Naive thymus-derived CD4-positive, alpha-beta T cell (primary cell): ENCODE measurements at regions not wholly inside any gene's neighbourhood (a gene's known extent, or its start where the extent isn't known, plus 50 kb on each side); places are given as distances from the start of the nearest gene placed in this dataset.

Source experiments
- ATAC-seq: fragments of 150-1000 bp; cut with Tn5 transposase; 2 replicates; pipeline ENCODE4 v1.10.0; 2021; ENCODE audit warnings: mild to moderate bottlenecking, moderate library complexity
- CTCF ChIA-PET: fragments of 350-600 bp; sonication (Branson Sonifier 250); formaldehyde crosslinking; loops from one replicate; lab custom pipeline; 2021; ENCODE audit warnings: antibody characterized with exemption; lab: Charles Lee
- POLR2A ChIA-PET: fragments of 350-600 bp; sonication (Branson Sonifier 250); formaldehyde crosslinking; loops from one replicate; lab custom pipeline; 2021; ENCODE audit warnings: antibody characterized with exemption, inconsistent platforms; lab: Charles Lee
- DNase-seq, 9 donors: peaks; one replicate each; pipeline versions ENCODE4 v3.0.0 to v3.0.0-alpha.2; 2020 to 2022; ENCODE audit warnings: mixed read lengths in 1 of 9
- H3K27ac ChIP-seq: one replicate; pipeline ENCODE4 v1.7.0; 2013; ENCODE audit warnings: mild to moderate bottlenecking, low read depth, low read length, moderate library complexity
- H3K27me3 ChIP-seq, 2 donors: one replicate each; pipeline ENCODE4 v1.7.0; 2013; ENCODE audit warnings: low read length in 2 of 2, mild to moderate bottlenecking in 2 of 2, moderate library complexity in 2 of 2; ENCODE audit not compliant: control insufficient read depth in 2 of 2, insufficient read depth in 2 of 2
- H3K36me3 ChIP-seq, 3 experiments: 1 replicate in 2 of 3; 2 replicates in 1 of 3; pipeline ENCODE4 v1.7.0; 2013; ENCODE audit warnings: low read length in 3 of 3, mild to moderate bottlenecking in 3 of 3, moderate library complexity in 1 of 3; ENCODE audit not compliant: insufficient read depth in 3 of 3, control insufficient read depth in 2 of 3
- H3K4me1 ChIP-seq, 2 donors: one replicate each; pipeline ENCODE4 v1.7.0; 2013; ENCODE audit warnings: low read length in 2 of 2, mild to moderate bottlenecking in 2 of 2, moderate library complexity in 1 of 2; ENCODE audit not compliant: control insufficient read depth in 2 of 2, insufficient read depth in 2 of 2
- H3K4me3 ChIP-seq: 2 replicates; pipeline ENCODE4 v1.7.0; 2013; ENCODE audit warnings: mild to moderate bottlenecking, low read length
- H3K9me3 ChIP-seq, 3 experiments: 1 replicate in 2 of 3; 2 replicates in 1 of 3; pipeline ENCODE4 v1.7.0; 2013; ENCODE audit warnings: low read length in 3 of 3; ENCODE audit not compliant: control insufficient read depth in 2 of 3
- H3K27ac Mint-ChIP-seq, 9 donors: one replicate each; pipeline ENCODE4 v1.8.0; 2020 to 2022; ENCODE audit warnings: mixed read lengths in 9 of 9, mild to moderate bottlenecking in 8 of 9, moderate library complexity in 5 of 9, inconsistent platforms in 2 of 9
- H3K27me3 Mint-ChIP-seq, 5 donors: one replicate each; pipeline ENCODE4 v1.8.0; 2021 to 2022; ENCODE audit warnings: mixed read lengths in 5 of 5, mild to moderate bottlenecking in 1 of 5
- H3K36me3 Mint-ChIP-seq, 5 donors: one replicate each; pipeline ENCODE4 v1.8.0; 2020 to 2022; ENCODE audit warnings: mixed read lengths in 5 of 5, mild to moderate bottlenecking in 3 of 5, inconsistent platforms in 1 of 5
- H3K4me1 Mint-ChIP-seq, 7 donors: one replicate each; pipeline ENCODE4 v1.8.0; 2020 to 2022; ENCODE audit warnings: mixed read lengths in 7 of 7, mild to moderate bottlenecking in 3 of 7, inconsistent platforms in 1 of 7
- H3K4me3 Mint-ChIP-seq, 10 donors: one replicate each; pipeline ENCODE4 v1.8.0; 2020 to 2022; ENCODE audit warnings: mild to moderate bottlenecking in 10 of 10, mixed read lengths in 10 of 10, moderate library complexity in 6 of 10, inconsistent platforms in 2 of 10
- H3K9me3 Mint-ChIP-seq, 11 donors: one replicate each; pipeline ENCODE4 v1.8.0; 2020 to 2022; ENCODE audit warnings: mixed read lengths in 11 of 11, mild to moderate bottlenecking in 4 of 11, inconsistent platforms in 1 of 11, moderate library complexity in 1 of 11
- intact Hi-C, 2 donors: fragments of 100-400 bp; cut with micrococcal nuclease; formaldehyde crosslinking; loops; one replicate each; pipeline ENCODE4 v1.15.1; 2023

DNA sequence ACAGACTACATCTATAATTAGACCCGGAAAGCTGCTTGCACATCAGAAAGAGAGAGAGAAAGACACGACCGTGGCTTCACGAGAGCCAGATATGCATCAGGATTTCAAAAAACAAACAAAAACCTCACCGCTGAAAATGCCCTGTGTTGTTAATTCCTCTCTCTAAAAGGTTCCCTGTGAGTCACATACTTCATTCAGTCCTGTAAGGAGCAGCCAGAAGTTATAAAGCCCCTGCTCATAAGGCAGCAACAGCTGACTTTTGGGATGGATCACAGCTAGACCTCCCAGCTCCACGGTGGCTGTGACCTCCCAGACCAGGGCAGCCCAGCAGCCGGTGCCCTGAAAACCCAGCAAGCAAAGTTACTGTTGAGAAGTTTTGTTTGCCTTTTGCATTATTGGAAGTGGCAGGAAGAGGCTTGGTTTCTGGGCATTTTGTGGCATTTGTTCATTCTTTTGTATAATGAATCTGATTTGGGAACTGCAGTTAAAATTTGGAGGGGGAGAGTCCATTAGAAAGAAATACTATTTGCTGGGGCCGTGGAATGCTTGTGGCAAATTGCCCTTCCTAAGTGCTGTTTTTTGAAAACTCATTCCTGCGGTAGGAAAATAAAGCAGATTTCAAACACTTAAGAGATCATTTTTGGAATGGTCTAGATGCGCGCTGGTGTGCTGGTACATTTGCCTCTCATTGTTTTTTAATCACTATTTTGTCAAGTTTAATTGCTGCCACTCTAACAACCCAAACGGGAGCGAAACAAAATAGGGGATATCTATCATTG is 520.4 kb downstream of the BCOR start:
- DNase-seq: no peak
- H3K4me3 Mint-ChIP-seq: peak overlapping the region in 1 of 10 donors; percentile 3
- intact Hi-C loops: no loop called here
- POLR2A ChIA-PET: no interaction called here
- Histone ChIP-seq H3K36me3 (no peaks in the 10 kb centered on the region), H3K9me3 (no peaks in the 10 kb centered on the region), H3K27me3 (no peaks in the 10 kb centered on the region), H3K4me3 (no peak overlapping the region), H3K4me1 (no peaks in the 10 kb centered on the region), H3K27ac (no peak overlapping the region)
- CTCF ChIA-PET: no interaction called here
- H3K9me3 Mint-ChIP-seq: no peaks in the 10 kb centered on the region
- H3K4me1 Mint-ChIP-seq: peaks cover 0 to 22% (median 10%) of the 10 kb centered on the region in 7 donors
- ATAC-seq: no peak
- no peaks in the 10 kb centered on the region for H3K27me3 Mint-ChIP-seq
- no peaks in the 10 kb centered on the region for H3K36me3 Mint-ChIP-seq
- H3K27ac Mint-ChIP-seq: no peak overlapping the region

DNA sequence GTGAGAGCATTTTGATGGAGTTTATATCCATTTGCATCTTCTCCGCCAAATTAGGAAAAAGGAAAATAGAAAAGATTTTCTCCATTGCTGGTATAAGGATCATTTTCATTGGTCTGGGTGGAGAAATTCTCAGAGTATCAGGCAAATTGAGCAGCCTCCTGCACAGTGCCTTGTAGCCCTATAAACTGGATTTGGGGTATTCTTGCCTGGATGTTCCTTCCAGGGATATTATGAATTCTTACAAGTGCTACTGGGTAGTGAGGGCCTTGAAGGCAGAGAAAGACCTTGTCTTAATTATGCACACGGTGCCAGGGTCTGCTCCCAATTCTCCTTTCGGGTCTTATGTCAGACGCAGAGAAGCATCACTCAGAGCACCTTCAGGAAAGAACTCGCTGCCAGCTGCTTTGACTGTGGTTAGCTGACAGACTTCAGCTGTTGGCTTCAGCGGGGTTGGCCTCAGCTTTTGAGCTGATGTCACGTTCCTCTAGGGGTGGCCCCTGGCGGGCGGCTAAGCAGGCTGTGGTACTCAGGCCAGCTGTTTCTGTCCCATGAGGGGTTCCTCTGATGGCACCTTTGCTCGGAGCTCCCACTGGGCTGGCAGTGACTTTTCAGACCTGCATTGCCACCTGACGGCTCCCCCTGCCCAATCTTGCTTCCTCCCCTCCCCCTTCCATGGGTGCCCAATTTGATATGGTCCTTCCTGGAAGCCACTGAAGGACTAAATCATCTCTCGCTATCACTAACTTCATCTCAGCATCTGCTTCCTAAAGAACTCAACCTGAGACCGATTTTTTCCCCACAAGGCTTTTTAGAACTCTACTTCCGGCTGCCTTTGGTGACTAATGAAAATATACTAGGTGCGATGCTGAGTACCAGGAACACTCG is 519.5 kb downstream of the BCOR start:
- Mint-ChIP-seq H3K4me3 (peak overlapping the region; percentile 34 to 88 (median 74)), H3K36me3 (no peaks in the 10 kb centered on the region), H3K9me3 (no peaks in the 10 kb centered on the region), H3K4me1 (peaks cover 0 to 22% (median 10%) of the 10 kb centered on the region in 7 donors), H3K27me3 (no peaks in the 10 kb centered on the region), H3K27ac (peak overlapping the region in 1 of 9 donors; percentile 12)
- Histone ChIP-seq H3K4me3 (no peak overlapping the region), H3K27ac (no peak overlapping the region), H3K4me1 (no peaks in the 10 kb centered on the region), H3K27me3 (no peaks in the 10 kb centered on the region), H3K36me3 (no peaks in the 10 kb centered on the region), H3K9me3 (no peaks in the 10 kb centered on the region)
- POLR2A ChIA-PET: interaction anchor here (0.9 kb wide), 1 partner anchor 316 kb away, joined by 4 read pairs; no protein-coding TSS in a partner anchor
- intact Hi-C loops: no loop called here
- CTCF ChIA-PET: no interaction called here
- ATAC-seq (peak; percentile 67), DNase-seq (peak in 6 of 9 donors; percentile 5 to 46 (median 12))

DNA sequence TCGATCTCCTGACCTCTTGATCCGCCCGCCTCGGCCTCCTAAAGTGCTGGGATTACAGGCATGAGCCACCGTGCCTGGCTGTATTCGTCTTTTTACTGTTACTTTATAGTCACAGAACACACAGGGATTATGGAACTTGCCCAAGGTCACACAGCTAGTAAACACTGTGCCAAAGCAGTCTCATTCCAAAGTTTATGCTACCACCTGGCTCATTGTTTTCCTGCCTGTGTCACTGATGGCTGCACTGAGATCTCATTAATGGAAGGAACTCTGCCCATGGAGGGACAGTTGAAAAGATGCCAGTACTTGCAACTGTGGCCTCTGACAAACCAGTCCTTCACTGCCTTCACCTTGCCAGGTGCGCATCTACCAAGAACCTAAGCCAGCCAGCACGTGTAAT is 517.7 kb downstream of the BCOR start:
- no peaks in the 10 kb centered on the region for H3K9me3 Mint-ChIP-seq
- H3K27me3 ChIP-seq: no peaks in the 10 kb centered on the region
- peaks cover 0 to 22% (median 10%) of the 10 kb centered on the region in 7 donors for H3K4me1 Mint-ChIP-seq
- H3K4me3 ChIP-seq: no peak overlapping the region
- intact Hi-C loops: no loop called here
- H3K4me3 Mint-ChIP-seq: no peak overlapping the region
- no peaks in the 10 kb centered on the region for H3K27me3 Mint-ChIP-seq
- no peaks in the 10 kb centered on the region for H3K36me3 Mint-ChIP-seq
- ChIA-PET POLR2A (no interaction called here), CTCF (no interaction called here)
- ATAC-seq (no peak), DNase-seq (no peak)
- H3K27ac ChIP-seq: no peak overlapping the region
- H3K27ac Mint-ChIP-seq: no peak overlapping the region
- no peaks in the 10 kb centered on the region for H3K36me3 ChIP-seq
- no peaks in the 10 kb centered on the region for H3K4me1 ChIP-seq
- H3K9me3 ChIP-seq: no peaks in the 10 kb centered on the region

DNA sequence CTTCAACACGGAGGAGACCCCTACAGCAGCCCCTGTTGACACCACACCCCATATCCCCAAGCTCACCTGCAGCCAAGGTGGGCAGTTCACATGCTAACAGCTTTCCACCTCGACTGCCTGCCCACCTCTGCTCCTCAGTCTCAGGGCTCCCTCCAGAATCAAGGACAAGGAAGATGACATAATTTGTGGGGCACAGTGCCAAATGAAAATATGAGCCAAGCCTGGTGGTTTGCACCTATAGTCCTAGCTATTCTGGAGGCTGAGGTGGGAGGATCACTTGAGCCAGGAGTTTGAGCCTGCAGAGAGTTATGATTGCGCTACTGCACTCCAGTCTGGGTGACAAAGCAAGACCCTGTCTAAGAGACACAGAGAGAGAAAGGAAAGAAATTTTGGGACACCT is 516.3 kb downstream of the BCOR start:
- no peaks in the 10 kb centered on the region for H3K36me3 ChIP-seq
- no peak overlapping the region for H3K4me3 ChIP-seq
- DNase-seq (no peak), ATAC-seq (no peak)
- Mint-ChIP-seq H3K4me3 (no peak overlapping the region), H3K27me3 (no peaks in the 10 kb centered on the region), H3K27ac (no peak overlapping the region), H3K4me1 (peaks cover 0 to 22% (median 10%) of the 10 kb centered on the region in 7 donors), H3K36me3 (no peaks in the 10 kb centered on the region), H3K9me3 (peaks cover 0 to 1% (median 0%) of the 10 kb centered on the region in 11 donors)
- H3K9me3 ChIP-seq: no peaks in the 10 kb centered on the region
- H3K27me3 ChIP-seq: no peaks in the 10 kb centered on the region
- ChIA-PET POLR2A (no interaction called here), CTCF (interaction anchor here (0.6 kb wide), 1 partner anchor 21 kb away, joined by 3 read pairs; no protein-coding TSS in a partner anchor)
- intact Hi-C loops: no loop called here
- H3K4me1 ChIP-seq: no peaks in the 10 kb centered on the region
- H3K27ac ChIP-seq: no peak overlapping the region

DNA sequence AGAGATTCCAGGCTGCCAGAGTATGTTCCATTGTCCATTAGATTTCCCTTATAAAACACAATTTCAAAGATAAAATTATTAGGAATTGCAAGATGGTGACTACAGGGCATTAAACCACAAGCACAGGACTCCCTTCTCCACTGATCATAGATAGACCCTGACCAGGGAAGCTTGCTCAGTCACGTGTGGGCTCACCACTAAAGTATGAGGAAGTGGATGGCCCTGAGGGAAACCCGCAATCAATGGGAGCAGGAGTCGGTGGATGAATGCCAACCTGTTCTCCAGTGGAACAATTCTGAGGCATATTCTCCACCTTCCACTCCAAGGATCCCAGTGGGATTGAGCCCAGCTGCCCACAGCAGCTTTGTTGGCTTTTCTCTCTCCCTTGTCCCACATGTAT is 515.7 kb downstream of the BCOR start:
- Histone ChIP-seq H3K36me3 (no peaks in the 10 kb centered on the region), H3K27ac (no peak overlapping the region), H3K4me3 (no peak overlapping the region), H3K9me3 (no peaks in the 10 kb centered on the region), H3K4me1 (no peaks in the 10 kb centered on the region), H3K27me3 (no peaks in the 10 kb centered on the region)
- ChIA-PET POLR2A (no interaction called here), CTCF (no interaction called here)
- intact Hi-C loops: no loop called here
- Mint-ChIP-seq H3K9me3 (peaks cover 0 to 1% (median 0%) of the 10 kb centered on the region in 11 donors), H3K4me3 (no peak overlapping the region), H3K27ac (no peak overlapping the region), H3K36me3 (no peaks in the 10 kb centered on the region), H3K4me1 (peaks cover 0 to 21% (median 10%) of the 10 kb centered on the region in 7 donors), H3K27me3 (no peaks in the 10 kb centered on the region)
- ATAC-seq (no peak), DNase-seq (no peak)

DNA sequence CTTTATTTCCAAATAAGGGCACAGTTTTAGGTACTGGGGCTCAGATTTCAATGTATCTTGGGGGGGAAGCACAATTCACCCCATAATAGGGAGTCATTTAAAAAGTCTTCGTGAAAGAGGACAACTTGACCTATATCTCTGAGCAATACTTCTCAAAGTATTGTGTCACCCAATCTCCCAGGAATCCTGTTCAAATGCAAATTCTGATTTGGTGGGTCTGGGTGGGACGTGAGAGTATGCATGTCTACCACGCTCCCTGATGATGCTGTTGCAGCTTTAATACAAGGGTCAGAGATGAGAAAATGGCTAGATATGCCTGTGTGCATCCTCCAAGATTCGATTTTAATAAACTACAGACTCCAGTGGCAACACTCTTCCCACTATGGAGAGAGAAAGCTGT is 514.8 kb downstream of the BCOR start:
- no peak for ATAC-seq
- H3K4me1 Mint-ChIP-seq: peaks cover 0 to 12% (median 5%) of the 10 kb centered on the region in 7 donors
- Histone ChIP-seq H3K27me3 (no peaks in the 10 kb centered on the region), H3K36me3 (no peaks in the 10 kb centered on the region), H3K4me1 (no peaks in the 10 kb centered on the region), H3K4me3 (no peak overlapping the region), H3K27ac (no peak overlapping the region), H3K9me3 (no peaks in the 10 kb centered on the region)
- no peaks in the 10 kb centered on the region for H3K27me3 Mint-ChIP-seq
- H3K27ac Mint-ChIP-seq: peak overlapping the region in 1 of 9 donors; percentile 54
- peaks cover 0 to 3% (median 0%) of the 10 kb centered on the region in 11 donors for H3K9me3 Mint-ChIP-seq
- ChIA-PET CTCF (no interaction called here), POLR2A (no interaction called here)
- intact Hi-C loops: no loop called here
- H3K36me3 Mint-ChIP-seq: no peaks in the 10 kb centered on the region
- no peak overlapping the region for H3K4me3 Mint-ChIP-seq
- no peak for DNase-seq
